Mesendoderm (in vitro differentiated cells): ENCODE measurements at regions not wholly inside any gene's neighbourhood (a gene's known extent, or its start where the extent isn't known, plus 50 kb on each side); places are given as distances from the start of the nearest gene placed in this dataset. TPM values are rescaled to one million over a fixed set of nuclear protein-coding genes. Genes with fewer than 3 reads are reported as not detected.

Experiments used
- DNase-seq: peaks from one replicate; pipeline ENCODE4 v3.0.0; 2013
- H2AK5ac ChIP-seq: 2 replicates; pipeline ENCODE4 v1.6.1; 2013; ENCODE audit warnings: low read length, inconsistent platforms
- H2BK120ac ChIP-seq: 2 replicates; pipeline ENCODE4 v1.6.1; 2013; ENCODE audit warnings: low read depth, mild to moderate bottlenecking, low read length, moderate library complexity, mixed read lengths
- H2BK15ac ChIP-seq: replicated peaks from 2 replicates; pipeline ENCODE4 v1.6.1; 2013; ENCODE audit warnings: low read depth, mild to moderate bottlenecking, moderate library complexity
- H2BK5ac ChIP-seq: 2 replicates; pipeline ENCODE4 v1.6.1; 2013; ENCODE audit warnings: low read length, inconsistent platforms
- H3K18ac ChIP-seq: 2 replicates; pipeline ENCODE4 v1.6.1; 2013; ENCODE audit warnings: mild to moderate bottlenecking, low read length, mixed read lengths
- H3K23ac ChIP-seq: one replicate; pipeline ENCODE4 v1.6.1; 2013; ENCODE audit warnings: low read length
- H3K27ac ChIP-seq: 2 replicates; pipeline ENCODE4 v1.5.1; 2013; ENCODE audit warnings: low read depth, mild to moderate bottlenecking, inconsistent platforms, low read length, moderate library complexity
- H3K27me3 ChIP-seq: 2 replicates; pipeline ENCODE4 v1.6.1; 2013; ENCODE audit warnings: low read length, control low read depth, mild to moderate bottlenecking, inconsistent platforms; ENCODE audit not compliant: insufficient read depth, poor library complexity
- H3K36me3 ChIP-seq: 2 replicates; pipeline ENCODE4 v1.6.1; 2013; ENCODE audit warnings: low read length, inconsistent platforms; ENCODE audit not compliant: control insufficient read depth, insufficient read depth
- H3K4ac ChIP-seq: one replicate; pipeline ENCODE4 v1.6.1; 2013; ENCODE audit warnings: low read depth, mild to moderate bottlenecking, low read length, moderate library complexity
- H3K4me1 ChIP-seq: 2 replicates; pipeline ENCODE4 v1.6.1; 2013; ENCODE audit warnings: low read depth, low read length, inconsistent platforms; ENCODE audit not compliant: control insufficient read depth
- H3K4me2 ChIP-seq: 2 replicates; pipeline ENCODE4 v1.6.1; 2013; ENCODE audit warnings: low read length
- H3K4me3 ChIP-seq: 2 replicates; pipeline ENCODE4 v1.5.1; 2013; ENCODE audit warnings: mild to moderate bottlenecking, low read length
- H3K56ac ChIP-seq: one replicate; pipeline ENCODE4 v1.6.1; 2013; ENCODE audit warnings: low read length
- H3K79me1 ChIP-seq: 2 replicates; pipeline ENCODE4 v1.6.1; 2013; ENCODE audit warnings: low read length, inconsistent platforms
- H3K79me2 ChIP-seq: 2 replicates; pipeline ENCODE4 v1.6.1; 2013; ENCODE audit warnings: mild to moderate bottlenecking, low read length; ENCODE audit not compliant: control insufficient read depth, insufficient read depth
- H3K9ac ChIP-seq: 2 replicates; pipeline ENCODE4 v1.6.1; 2013; ENCODE audit warnings: low read length, inconsistent platforms
- H4K5ac ChIP-seq: one replicate; pipeline ENCODE4 v1.6.1; 2013; ENCODE audit warnings: low read length
- H4K8ac ChIP-seq: one replicate; pipeline ENCODE4 v1.6.1; 2013; ENCODE audit warnings: low read depth, mild to moderate bottlenecking, control low read depth, low read length, moderate library complexity
- WGBS: extraction: QIAGEN DNeasy Blood & Tissue Kit; methylation state at CpG from one replicate; pipeline ENCODE4 v1.1.7; 2013; ENCODE audit warnings: low lambda C conversion rate, missing lambda C conversion rate; ENCODE audit not compliant: insufficient coverage; ENCODE audit errors: extremely low coverage; 5-methylcytosine and 5-hydroxymethylcytosine counted together
- small RNA-seq: library from polyadenylated mRNA; stranded (forward); fragments of <200 nt; extraction: miRNeasy Mini kit (QIAGEN cat#:217004); gene quantifications from one replicate; pipeline ENCODE3, GENCODE V24; 2013; ENCODE audit not compliant: insufficient read depth

- no peak overlapping the region for H3K4me2 ChIP-seq
- no peak overlapping the region for H3K56ac ChIP-seq
- H3K9ac ChIP-seq, result no peak overlapping the region
- H3K27ac ChIP-seq, result no peak overlapping the region
- no peaks in the 10 kb centered on the region for H3K79me1 ChIP-seq
- no peak overlapping the region for H2BK5ac ChIP-seq
- H3K27me3 ChIP-seq, result no peaks in the 10 kb centered on the region
- H2BK15ac ChIP-seq, result no peak overlapping the region
- no peaks in the 10 kb centered on the region for H3K79me2 ChIP-seq
- no peak overlapping the region for H3K23ac ChIP-seq
- H3K4me1 ChIP-seq, result no peaks in the 10 kb centered on the region
- DNase-seq, result no peak
- no CpG with 5 or more reads among the region's 3 CpGs for WGBS
- no peak overlapping the region for H2BK120ac ChIP-seq
- H2AK5ac ChIP-seq, result no peak overlapping the region
- no peak overlapping the region for H3K4ac ChIP-seq
- H4K8ac ChIP-seq, result no peak overlapping the region
- H3K36me3 ChIP-seq, result no peaks in the 10 kb centered on the region
- H3K4me3 ChIP-seq, result no peak overlapping the region
- no peak overlapping the region for H3K18ac ChIP-seq
- no peak overlapping the region for H4K5ac ChIP-seq
Observed at GRCh38 chr18:67574749-67575148, 58.2 kb upstream of the DSEL start.

- H3K9ac ChIP-seq, result no peak overlapping the region
- no peaks in the 10 kb centered on the region for H3K79me2 ChIP-seq
- H3K27me3 ChIP-seq, result no peaks in the 10 kb centered on the region
- H4K5ac ChIP-seq, result no peak overlapping the region
- H3K36me3 ChIP-seq, result no peaks in the 10 kb centered on the region
- H2AK5ac ChIP-seq, result no peak overlapping the region
- H3K23ac ChIP-seq, result no peak overlapping the region
- H3K4me3 ChIP-seq, result no peak overlapping the region
- H2BK5ac ChIP-seq, result no peak overlapping the region
- H3K18ac ChIP-seq, result no peak overlapping the region
- no peak overlapping the region for H4K8ac ChIP-seq
- H3K79me1 ChIP-seq, result no peaks in the 10 kb centered on the region
- no peak overlapping the region for H3K4ac ChIP-seq
- H3K4me2 ChIP-seq, result no peak overlapping the region
- no CpG with 5 or more reads among the region's 2 CpGs for WGBS
- peak; percentile 46 for DNase-seq
- no peak overlapping the region for H3K27ac ChIP-seq
- no peak overlapping the region for H2BK120ac ChIP-seq
- no peaks in the 10 kb centered on the region for H3K4me1 ChIP-seq
- H2BK15ac ChIP-seq, result no peak overlapping the region
- no peak overlapping the region for H3K56ac ChIP-seq
Observed at GRCh38 chr18:67568166-67568565, 51.6 kb upstream of the DSEL start.

Small RNA genes in the stretch of these regions (small RNA-seq; reads per million reads assigned to genes)
- gene AC067819.1, result not detected
